K562 (cell line): ENCODE measurements at regions not wholly inside any gene's neighbourhood (a gene's known extent, or its start where the extent isn't known, plus 50 kb on each side); places are given as distances from the start of the nearest gene placed in this dataset.

Experiments used
- ATAC-seq: fragments of 200-7000 bp; cut with Tn5 transposase; 3 replicates; pipeline ENCODE4 v1.9.1; 2020; ENCODE audit warnings: moderate library complexity
- BruUV-seq: library from RNA; stranded (reverse); fragments of 400-500 nt; replicated peaks from 2 replicates; lab custom pipeline; 2021; lab: Mats Ljungman, UMichigan
- CTCF ChIA-PET: fragments of 300-600 bp; formaldehyde crosslinking; extraction: SDS; loops from one replicate; lab custom pipeline; 2021; ENCODE audit warnings: low intra/inter-chr PET ratio; lab: Yijun Ruan, JAX
- POLR2A ChIA-PET: fragments of 300-600, 350-650 bp; sonication (Branson Sonifier 250); formaldehyde crosslinking; extraction: SDS; loops from one replicate; lab custom pipeline; 2021; ENCODE audit warnings: antibody characterized with exemption, inconsistent platforms; lab: Yijun Ruan, JAX
- DNase-seq, 4 experiments: peaks; one replicate each; pipeline versions ENCODE4 v3.0.0 to v3.0.0-alpha.2; 2011 to 2018; ENCODE audit warnings: low spot score in 3 of 4, mixed read lengths in 3 of 4; ENCODE audit errors: extremely low read depth in 1 of 4
- FAIRE-seq: peaks from 2 replicates; lab custom pipeline; 2011; peaks lifted over from hg19 to GRCh38; lab: Jason Lieb, UNC
- H2AFZ ChIP-seq: 2 replicates; pipeline ENCODE4 v1.6.0; 2011; ENCODE audit warnings: low read depth, low read length, control low read depth, inconsistent platforms
- H3K27ac ChIP-seq: fragments of 200-600 bp; 3 replicates; pipeline ENCODE4 v1.8.0; 2011; ENCODE audit warnings: low read depth, mild to moderate bottlenecking, control low read depth, inconsistent platforms, low read length, moderate library complexity, mixed read lengths; ENCODE audit errors: extremely low read depth
- H3K27me3 ChIP-seq, 2 experiments: fragments of 300-600 bp in 1 of 2; 2 replicates in 1 of 2; 3 replicates in 1 of 2; pipeline versions ENCODE4 v1.6.0 to v1.8.0; 2011; ENCODE audit warnings: inconsistent platforms in 2 of 2, low read length in 2 of 2, mild to moderate bottlenecking in 1 of 2, mixed read lengths in 1 of 2, moderate library complexity in 1 of 2; ENCODE audit not compliant: control insufficient read depth in 2 of 2, insufficient read depth in 2 of 2
- H3K36me3 ChIP-seq: fragments of 300-600 bp; 3 replicates; pipeline ENCODE4 v1.8.0; 2011; ENCODE audit warnings: mild to moderate bottlenecking, low read length, inconsistent platforms; ENCODE audit not compliant: control insufficient read depth, insufficient read depth
- H3K4me1 ChIP-seq, 2 experiments: fragments of 200-600 bp in 1 of 2; replicated peaks in 1 of 2; 2 replicates in 1 of 2; 3 replicates in 1 of 2; pipeline versions ENCODE4 v1.5.1 to v1.8.0; 2011; ENCODE audit warnings: inconsistent platforms in 2 of 2, low read length in 2 of 2, mild to moderate bottlenecking in 1 of 2, mixed read lengths in 1 of 2, moderate library complexity in 1 of 2; ENCODE audit not compliant: control insufficient read depth in 2 of 2, insufficient read depth in 2 of 2
- H3K4me2 ChIP-seq: 2 replicates; pipeline ENCODE4 v1.6.1; 2011; ENCODE audit warnings: low read length, control low read depth, inconsistent platforms, mixed read lengths; ENCODE audit not compliant: insufficient read depth
- H3K4me3 ChIP-seq: fragments of 200-600 bp; sonication (generic), shearing (Covaris generic); 2 replicates; pipeline ENCODE4 v1.5.1; 2016; ENCODE audit warnings: control low read depth, inconsistent platforms
- H3K79me2 ChIP-seq: fragments of 200-600 bp; 3 replicates; pipeline ENCODE4 v1.8.0; 2011; ENCODE audit warnings: low read length, inconsistent platforms; ENCODE audit not compliant: control insufficient read depth, insufficient read depth
- H3K9ac ChIP-seq, 2 experiments: 2 replicates each; pipeline versions ENCODE4 v1.6.0 to v1.6.1; 2011; ENCODE audit warnings: low read depth in 2 of 2, low read length in 2 of 2, control low read depth in 1 of 2, inconsistent platforms in 1 of 2, mild to moderate bottlenecking in 1 of 2, mixed read lengths in 1 of 2; ENCODE audit not compliant: insufficient read depth in 1 of 2
- H3K9me1 ChIP-seq: one replicate; pipeline ENCODE4 v1.6.0; 2011; ENCODE audit warnings: inconsistent platforms, mild to moderate bottlenecking, low read length, moderate library complexity; ENCODE audit not compliant: control insufficient read depth, insufficient read depth
- H3K9me3 ChIP-seq: replicated peaks from 2 replicates; pipeline ENCODE4 v1.5.1; 2011; ENCODE audit warnings: low read depth, low read length, inconsistent platforms; ENCODE audit not compliant: control insufficient read depth, insufficient read depth
- H4K20me1 ChIP-seq: replicated peaks from 2 replicates; pipeline ENCODE4 v1.6.1; 2011; ENCODE audit warnings: low read length, inconsistent platforms, mixed read lengths; ENCODE audit not compliant: control insufficient read depth, insufficient read depth
- CHCHD3 ChIP-seq: fragments of 250-450 bp; sonication (Bioruptor Pico); IDR thresholded peaks from 2 replicates; pipeline ENCODE4 v2.1.2; 2022; ENCODE audit warnings: mild to moderate bottlenecking
- ELF1 ChIP-seq: fragments of 200-800 bp; sonication (Bioruptor generic); IDR thresholded peaks from 2 replicates; pipeline ENCODE4 v1.6.1; 2016; ENCODE audit warnings: missing genetic modification characterization, missing compliant biosample characterization
- ELF2 ChIP-seq: fragments of 250-450 bp; sonication (Bioruptor Pico); IDR thresholded peaks from 2 replicates; pipeline ENCODE4 v1.5.0; 2021; ENCODE audit warnings: mild to moderate bottlenecking
- KAT7 ChIP-seq: sonication (generic); formaldehyde crosslinking; IDR thresholded peaks from 2 replicates; pipeline ENCODE4 v1.8.0; 2022; ENCODE audit warnings: missing genetic modification reagents, mild to moderate bottlenecking, borderline replicate concordance
- MBD2 ChIP-seq: sonication (generic); IDR thresholded peaks from 2 replicates; pipeline ENCODE4 v1.6.1; 2016; ENCODE audit warnings: low read depth, borderline replicate concordance
- NFRKB ChIP-seq: fragments of 450-650 bp; IDR thresholded peaks from 2 replicates; pipeline ENCODE4 v1.6.1; 2016; ENCODE audit warnings: low read depth
- NUFIP1 ChIP-seq: fragments of 450-650 bp; IDR thresholded peaks from 2 replicates; pipeline ENCODE4 v1.6.1; 2018; ENCODE audit not compliant: partially characterized antibody
- PTRF ChIP-seq: fragments of 450-650 bp; IDR thresholded peaks from 2 replicates; pipeline ENCODE4 v1.6.1; 2016; ENCODE audit warnings: mild to moderate bottlenecking, missing genetic modification characterization, missing compliant biosample characterization
- SLC30A9 ChIP-seq: fragments of 250-450 bp; sonication (Bioruptor Pico); IDR thresholded peaks from 2 replicates; pipeline ENCODE4 v1.8.0; 2022; ENCODE audit warnings: mild to moderate bottlenecking, moderate library complexity
- SMAD2 ChIP-seq: fragments of 150-350 bp; IDR thresholded peaks from 2 replicates; pipeline ENCODE4 v1.6.1; 2014; ENCODE audit warnings: low read depth, mild to moderate bottlenecking, low read length
- SRSF7 ChIP-seq: fragments of 200-400 bp; formaldehyde crosslinking; optimal IDR thresholded peaks from 2 replicates; pipeline ENCODE3; 2017; ENCODE audit warnings: mild to moderate bottlenecking, low read depth, low read length
- ZNF239 ChIP-seq: fragments of 250-450 bp; sonication (Bioruptor Pico); IDR thresholded peaks from 2 replicates; pipeline ENCODE4 v1.4.0; 2020; ENCODE audit warnings: mild to moderate bottlenecking
- ZNF395 ChIP-seq: fragments of 200-800 bp; sonication (Bioruptor generic); IDR thresholded peaks from 2 replicates; pipeline ENCODE4 v1.6.1; 2017; ENCODE audit warnings: missing genetic modification characterization, missing compliant biosample characterization
- ZNF584 ChIP-seq: fragments of 200-800 bp; sonication (Bioruptor generic); IDR thresholded peaks from 2 replicates; pipeline ENCODE4 v1.6.1; 2016; ENCODE audit warnings: low read depth, mild to moderate bottlenecking, missing genetic modification characterization, missing compliant biosample characterization
- ZNF830 ChIP-seq: fragments of 250-450 bp; sonication (Bioruptor Pico); IDR thresholded peaks from 2 replicates; pipeline ENCODE4 v1.5.0; 2021; ENCODE audit warnings: mild to moderate bottlenecking
- ZSCAN32 ChIP-seq: fragments of 450-650 bp; formaldehyde crosslinking; IDR thresholded peaks from 2 replicates; pipeline ENCODE4 v1.4.0; 2020; ENCODE audit warnings: mild to moderate bottlenecking, moderate library complexity
- WGBS: fragments of 100-300 bp; shearing (Covaris generic); methylation state at CpG from one replicate; pipeline ENCODE4 v1.1.6; 2016; ENCODE audit warnings: low coverage, mixed read lengths; ENCODE audit not compliant: insufficient coverage; ENCODE audit errors: missing lambda C conversion rate; 5-methylcytosine and 5-hydroxymethylcytosine counted together
- in situ Hi-C: fragments of 300-500 bp; cut with MboI; formaldehyde crosslinking; loops from 4 replicates; pipeline ENCODE4 v1.15.0; 2018; ENCODE audit warnings: inconsistent platforms, mixed read lengths
- intact Hi-C: fragments of 100-400 bp; cut with micrococcal nuclease; formaldehyde crosslinking; loops from 2 replicates; pipeline ENCODE4 v1.14.2; 2022
- TF ChIP-seq, protein P1 (sequence below): sonication (generic); formaldehyde crosslinking; IDR thresholded peaks from 2 replicates; pipeline ENCODE4 v1.8.0; 2022; ENCODE audit warnings: mild to moderate bottlenecking, missing genetic modification reagents, borderline replicate concordance
- TF ChIP-seq, protein P2 (sequence below): IDR thresholded peaks from 3 replicates; pipeline ENCODE4 v1.6.1; 2011; ENCODE audit warnings: borderline replicate concordance, mild to moderate bottlenecking; ENCODE audit not compliant: insufficient read length, insufficient read depth
- TF ChIP-seq, protein P3 (sequence below): fragments of 250-450 bp; sonication (Bioruptor Pico); IDR thresholded peaks from 2 replicates; pipeline ENCODE4 v1.6.1; 2021; ENCODE audit warnings: mild to moderate bottlenecking

- in situ Hi-C loops (no loop called here), intact Hi-C loops (no loop called here)
- Histone ChIP-seq H3K9me3 (peaks cover 4% of the 10 kb centered on the region; the same call in 1 of the 2 replicates), H3K9me1 (no peaks in the 10 kb centered on the region), H3K4me1 (no peaks in the 10 kb centered on the region), H3K27me3 (no peaks in the 10 kb centered on the region), H3K9ac (no peak overlapping the region), H3K79me2 (no peaks in the 10 kb centered on the region), H3K36me3 (no peaks in the 10 kb centered on the region), H4K20me1 (no peaks in the 10 kb centered on the region), H3K4me2 (no peak overlapping the region), H3K27ac (no peak overlapping the region), H3K4me3 (no peak overlapping the region), H2AFZ (no peak overlapping the region)
- BruUV-seq = no TSS peak
- DNase-seq (no peak), ATAC-seq (no peak), FAIRE-seq (no peak)
- POLR2A ChIA-PET = no interaction called here
- TF ChIP-seq ZNF239 (CRISPR knock-in tag) (no peak), CHCHD3 (CRISPR knock-in tag) (no peak), NFRKB (no peak), ZNF830 (CRISPR knock-in tag) (no peak), MBD2 (no peak), ELF1 (tag) (no peak), KAT7 (CRISPR knock-in tag) (no peak), PTRF (tag) (no peak), ZSCAN32 (CRISPR knock-in tag) (no peak), ELF2 (CRISPR knock-in tag) (no peak), SRSF7 (no peak), NUFIP1 (no peak), SLC30A9 (CRISPR knock-in tag) (no peak), ZNF395 (CRISPR knock-in tag) (no peak), ZNF584 (CRISPR knock-in tag) (no peak), SMAD2 (no peak)
- TF ChIP-seq, protein P1, sequence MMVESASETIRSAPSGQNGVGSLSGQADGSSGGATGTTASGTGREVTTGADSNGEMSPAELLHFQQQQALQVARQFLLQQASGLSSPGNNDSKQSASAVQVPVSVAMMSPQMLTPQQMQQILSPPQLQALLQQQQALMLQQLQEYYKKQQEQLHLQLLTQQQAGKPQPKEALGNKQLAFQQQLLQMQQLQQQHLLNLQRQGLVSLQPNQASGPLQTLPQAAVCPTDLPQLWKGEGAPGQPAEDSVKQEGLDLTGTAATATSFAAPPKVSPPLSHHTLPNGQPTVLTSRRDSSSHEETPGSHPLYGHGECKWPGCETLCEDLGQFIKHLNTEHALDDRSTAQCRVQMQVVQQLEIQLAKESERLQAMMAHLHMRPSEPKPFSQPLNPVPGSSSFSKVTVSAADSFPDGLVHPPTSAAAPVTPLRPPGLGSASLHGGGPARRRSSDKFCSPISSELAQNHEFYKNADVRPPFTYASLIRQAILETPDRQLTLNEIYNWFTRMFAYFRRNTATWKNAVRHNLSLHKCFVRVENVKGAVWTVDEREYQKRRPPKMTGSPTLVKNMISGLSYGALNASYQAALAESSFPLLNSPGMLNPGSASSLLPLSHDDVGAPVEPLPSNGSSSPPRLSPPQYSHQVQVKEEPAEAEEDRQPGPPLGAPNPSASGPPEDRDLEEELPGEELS (CRISPR knock-in tag) = no peak
- TF ChIP-seq, protein P2, sequence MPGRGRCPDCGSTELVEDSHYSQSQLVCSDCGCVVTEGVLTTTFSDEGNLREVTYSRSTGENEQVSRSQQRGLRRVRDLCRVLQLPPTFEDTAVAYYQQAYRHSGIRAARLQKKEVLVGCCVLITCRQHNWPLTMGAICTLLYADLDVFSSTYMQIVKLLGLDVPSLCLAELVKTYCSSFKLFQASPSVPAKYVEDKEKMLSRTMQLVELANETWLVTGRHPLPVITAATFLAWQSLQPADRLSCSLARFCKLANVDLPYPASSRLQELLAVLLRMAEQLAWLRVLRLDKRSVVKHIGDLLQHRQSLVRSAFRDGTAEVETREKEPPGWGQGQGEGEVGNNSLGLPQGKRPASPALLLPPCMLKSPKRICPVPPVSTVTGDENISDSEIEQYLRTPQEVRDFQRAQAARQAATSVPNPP = no peak
- TF ChIP-seq, protein P3, sequence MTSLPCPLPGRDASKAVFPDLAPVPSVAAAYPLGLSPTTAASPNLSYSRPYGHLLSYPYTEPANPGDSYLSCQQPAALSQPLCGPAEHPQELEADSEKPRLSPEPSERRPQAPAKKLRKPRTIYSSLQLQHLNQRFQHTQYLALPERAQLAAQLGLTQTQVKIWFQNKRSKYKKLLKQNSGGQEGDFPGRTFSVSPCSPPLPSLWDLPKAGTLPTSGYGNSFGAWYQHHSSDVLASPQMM (CRISPR knock-in tag) = no peak
- CTCF ChIA-PET = no interaction called here
- 4% methylated on average over 2 of the region's 2 CpGs for WGBS
Measured at GRCh38 chr7:118478931-118479330, 254.4 kb downstream of the ANKRD7 start.
